ENCODE measurements at regions not wholly inside any gene's neighbourhood (a gene's known extent, or its start where the extent isn't known, plus 50 kb on each side); places are given as distances from the start of the nearest gene placed in this dataset.

DNA sequence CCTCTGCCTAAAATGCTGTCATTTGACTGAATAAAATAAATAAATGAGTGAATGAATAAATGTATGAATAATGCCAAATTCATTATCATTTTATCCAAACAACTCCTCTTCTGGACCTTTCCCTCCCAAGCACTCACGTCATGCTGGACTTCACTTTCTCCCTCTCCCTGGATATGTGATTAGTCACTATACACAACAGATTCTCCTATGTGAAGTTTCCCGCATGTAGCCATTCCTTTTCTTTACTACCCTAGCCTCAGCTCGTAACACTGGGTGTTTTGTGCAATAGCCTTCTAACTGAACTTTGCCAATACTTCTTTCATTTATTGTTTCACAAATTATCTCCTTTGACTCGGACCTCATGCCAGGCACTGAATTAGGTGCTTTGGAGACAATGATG lies 87.6 kb upstream of the IL6 start:
- H3K36me3 Mint-ChIP-seq (ENCODE audit: low read depth, unreplicated experiment): no peaks in the 10 kb centered on the region

DNA sequence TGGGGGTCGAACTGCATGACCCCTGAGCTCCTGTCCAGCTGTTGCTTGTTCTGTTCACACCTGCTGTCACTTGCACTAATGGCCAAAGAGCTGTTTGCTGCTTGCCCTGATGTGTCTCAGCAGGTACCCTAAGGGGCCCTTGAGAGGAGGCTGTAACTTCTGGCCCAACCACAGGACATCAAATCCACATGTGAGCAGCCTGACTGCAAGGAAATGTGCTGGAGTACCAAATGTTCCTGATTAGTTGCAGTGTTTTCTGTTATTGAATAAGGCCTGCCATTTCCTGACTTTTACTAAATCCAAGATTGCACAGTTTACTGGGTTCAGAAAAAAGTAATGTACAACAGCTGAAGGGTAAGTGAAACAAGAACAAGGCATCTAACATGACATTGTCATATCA lies 91.7 kb upstream of the IL6 start:
- no peak for TF ChIP-seq EZH2 (IDR thresholded peaks at IDR 0.05; ENCODE audit: insufficient read depth, low read length)
- TF ChIP-seq, protein P1, sequence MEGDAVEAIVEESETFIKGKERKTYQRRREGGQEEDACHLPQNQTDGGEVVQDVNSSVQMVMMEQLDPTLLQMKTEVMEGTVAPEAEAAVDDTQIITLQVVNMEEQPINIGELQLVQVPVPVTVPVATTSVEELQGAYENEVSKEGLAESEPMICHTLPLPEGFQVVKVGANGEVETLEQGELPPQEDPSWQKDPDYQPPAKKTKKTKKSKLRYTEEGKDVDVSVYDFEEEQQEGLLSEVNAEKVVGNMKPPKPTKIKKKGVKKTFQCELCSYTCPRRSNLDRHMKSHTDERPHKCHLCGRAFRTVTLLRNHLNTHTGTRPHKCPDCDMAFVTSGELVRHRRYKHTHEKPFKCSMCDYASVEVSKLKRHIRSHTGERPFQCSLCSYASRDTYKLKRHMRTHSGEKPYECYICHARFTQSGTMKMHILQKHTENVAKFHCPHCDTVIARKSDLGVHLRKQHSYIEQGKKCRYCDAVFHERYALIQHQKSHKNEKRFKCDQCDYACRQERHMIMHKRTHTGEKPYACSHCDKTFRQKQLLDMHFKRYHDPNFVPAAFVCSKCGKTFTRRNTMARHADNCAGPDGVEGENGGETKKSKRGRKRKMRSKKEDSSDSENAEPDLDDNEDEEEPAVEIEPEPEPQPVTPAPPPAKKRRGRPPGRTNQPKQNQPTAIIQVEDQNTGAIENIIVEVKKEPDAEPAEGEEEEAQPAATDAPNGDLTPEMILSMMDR (IDR thresholded peaks at IDR 0.05; ENCODE audit: insufficient read depth, low read depth, low read length): no peak
- H3K36me3 Mint-ChIP-seq (ENCODE audit: low read depth, unreplicated experiment): no peaks in the 10 kb centered on the region
- FAIRE-seq: no peak

More for the DNA sequence above, 87.6 kb upstream of the IL6 start:
- H3K9me3 Mint-ChIP-seq (ENCODE audit: unreplicated experiment): peaks cover 17% of the 10 kb centered on the region
- no peaks in the 10 kb centered on the region for H4K20me1 ChIP-seq (ENCODE audit: insufficient read depth, low read length)
- no peaks in the 10 kb centered on the region for H3K36me3 ChIP-seq (ENCODE audit: insufficient read depth, low read length)
- H3K4me2 ChIP-seq (ENCODE audit: low read length): peak overlapping the region; percentile 19
- H3K9me3 ChIP-seq (ENCODE audit: insufficient read depth, low read depth, low read length): peaks cover 6% of the 10 kb centered on the region
- no peaks in the 10 kb centered on the region for H3K27me3 Mint-ChIP-seq (ENCODE audit: low read depth, unreplicated experiment)
- H3K4me1 ChIP-seq (ENCODE audit: insufficient read depth, low read length): no peaks in the 10 kb centered on the region
- TF ChIP-seq EZH2 (IDR thresholded peaks at IDR 0.05; ENCODE audit: insufficient read depth, low read length): no peak
- TF ChIP-seq, protein P1 (IDR thresholded peaks at IDR 0.05; ENCODE audit: insufficient read depth, low read depth, low read length): no peak
- no peaks in the 10 kb centered on the region for H3K4me1 Mint-ChIP-seq (ENCODE audit: low read depth, unreplicated experiment)
- no peak overlapping the region for H2AFZ ChIP-seq (ENCODE audit: low read depth, low read length)
- DNase-seq (ENCODE audit: low read depth) (peak; percentile 75), FAIRE-seq (no peak)
- H3K79me2 ChIP-seq (ENCODE audit: insufficient read depth, low read length): no peaks in the 10 kb centered on the region
- H3K27ac ChIP-seq (ENCODE audit: low read depth, low read length): no peak overlapping the region
- no peak overlapping the region for H3K4me3 Mint-ChIP-seq (ENCODE audit: unreplicated experiment)
- no peaks in the 10 kb centered on the region for H3K27me3 ChIP-seq (ENCODE audit: insufficient read depth, low read length)
- no peak overlapping the region for H3K9ac ChIP-seq (ENCODE audit: low read length)
- H3K27ac Mint-ChIP-seq (ENCODE audit: unreplicated experiment): no peak overlapping the region
- no peak overlapping the region for H3K4me3 ChIP-seq (ENCODE audit: insufficient read depth, low read depth, low read length)

DNA sequence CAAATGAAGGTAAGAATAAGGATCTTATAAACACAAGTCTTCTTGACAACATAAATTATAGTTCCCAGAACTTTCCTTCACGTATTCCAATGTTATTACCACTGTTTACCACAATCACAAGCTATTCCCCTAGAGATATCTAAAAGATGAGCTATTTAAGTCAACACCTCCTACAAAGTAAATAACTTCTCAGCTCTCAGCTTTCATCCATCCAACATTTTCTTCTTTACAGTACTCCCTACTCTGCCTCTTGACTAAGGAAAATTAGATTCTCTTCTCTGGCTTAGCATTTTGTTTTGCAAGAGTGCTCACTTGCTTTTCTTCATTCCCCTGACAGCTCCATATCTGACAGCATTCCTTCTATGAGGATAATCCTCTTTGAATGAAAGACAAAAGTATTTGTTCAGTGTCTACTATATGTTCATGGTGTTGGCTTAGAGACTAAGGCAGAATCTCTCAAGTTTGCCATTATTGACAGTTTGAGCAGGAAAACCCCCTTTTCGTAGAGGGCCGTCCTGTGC lies 93.0 kb upstream of the IL6 start:
- no peak overlapping the region for H3K9ac ChIP-seq (ENCODE audit: low read length)
- H3K4me1 ChIP-seq (ENCODE audit: insufficient read depth, low read length): peaks cover 12% of the 10 kb centered on the region
- H3K79me2 ChIP-seq (ENCODE audit: insufficient read depth, low read length): no peaks in the 10 kb centered on the region
- H3K9me3 Mint-ChIP-seq (ENCODE audit: unreplicated experiment): peaks cover 2% of the 10 kb centered on the region
- no peak overlapping the region for H2AFZ ChIP-seq (ENCODE audit: low read depth, low read length)
- no peaks in the 10 kb centered on the region for H3K27me3 Mint-ChIP-seq (ENCODE audit: low read depth, unreplicated experiment)
- peaks cover 9% of the 10 kb centered on the region for H3K4me1 Mint-ChIP-seq (ENCODE audit: low read depth, unreplicated experiment)
- no peaks in the 10 kb centered on the region for H3K36me3 ChIP-seq (ENCODE audit: insufficient read depth, low read length)
- no peaks in the 10 kb centered on the region for H3K27me3 ChIP-seq (ENCODE audit: insufficient read depth, low read length)
- no peak for TF ChIP-seq EZH2 (IDR thresholded peaks at IDR 0.05; ENCODE audit: insufficient read depth, low read length)
- TF ChIP-seq, protein P1 (IDR thresholded peaks at IDR 0.05; ENCODE audit: insufficient read depth, low read depth, low read length): no peak
- H3K9me3 ChIP-seq (ENCODE audit: insufficient read depth, low read depth, low read length): no peaks in the 10 kb centered on the region
- H3K27ac ChIP-seq (ENCODE audit: low read depth, low read length): peak overlapping the region; percentile 70
- H3K27ac Mint-ChIP-seq (ENCODE audit: unreplicated experiment): no peak overlapping the region
- H3K36me3 Mint-ChIP-seq (ENCODE audit: low read depth, unreplicated experiment): no peaks in the 10 kb centered on the region
- FAIRE-seq: no peak
- H4K20me1 ChIP-seq (ENCODE audit: insufficient read depth, low read length): no peaks in the 10 kb centered on the region
- H3K4me3 ChIP-seq (ENCODE audit: insufficient read depth, low read depth, low read length): no peak overlapping the region
- H3K4me3 Mint-ChIP-seq (ENCODE audit: unreplicated experiment): no peak overlapping the region
- DNase-seq (ENCODE audit: low read depth): peak; percentile 19
- H3K4me2 ChIP-seq (ENCODE audit: low read length): no peak overlapping the region

More for the DNA sequence above, 91.7 kb upstream of the IL6 start:
- Histone ChIP-seq H3K79me2 (ENCODE audit: insufficient read depth, low read length) (no peaks in the 10 kb centered on the region), H3K4me1 (ENCODE audit: insufficient read depth, low read length) (peaks cover 12% of the 10 kb centered on the region), H3K9ac (ENCODE audit: low read length) (no peak overlapping the region), H3K27ac (ENCODE audit: low read depth, low read length) (no peak overlapping the region), H3K27me3 (ENCODE audit: insufficient read depth, low read length) (no peaks in the 10 kb centered on the region), H2AFZ (ENCODE audit: low read depth, low read length) (no peak overlapping the region), H3K4me2 (ENCODE audit: low read length) (no peak overlapping the region), H3K4me3 (ENCODE audit: insufficient read depth, low read depth, low read length) (no peak overlapping the region), H3K9me3 (ENCODE audit: insufficient read depth, low read depth, low read length) (no peaks in the 10 kb centered on the region), H4K20me1 (ENCODE audit: insufficient read depth, low read length) (no peaks in the 10 kb centered on the region), H3K36me3 (ENCODE audit: insufficient read depth, low read length) (no peaks in the 10 kb centered on the region)
- peaks cover 9% of the 10 kb centered on the region for H3K4me1 Mint-ChIP-seq (ENCODE audit: low read depth, unreplicated experiment)
- no peak overlapping the region for H3K4me3 Mint-ChIP-seq (ENCODE audit: unreplicated experiment)
- no peak overlapping the region for H3K27ac Mint-ChIP-seq (ENCODE audit: unreplicated experiment)
- H3K27me3 Mint-ChIP-seq (ENCODE audit: low read depth, unreplicated experiment): no peaks in the 10 kb centered on the region
- peaks cover 2% of the 10 kb centered on the region for H3K9me3 Mint-ChIP-seq (ENCODE audit: unreplicated experiment)
- DNase-seq (ENCODE audit: low read depth): no peak
